ENCODE measurements at regions not wholly inside any gene's neighbourhood (a gene's known extent, or its start where the extent isn't known, plus 50 kb on each side); places are given as distances from the start of the nearest gene placed in this dataset.

DNA sequence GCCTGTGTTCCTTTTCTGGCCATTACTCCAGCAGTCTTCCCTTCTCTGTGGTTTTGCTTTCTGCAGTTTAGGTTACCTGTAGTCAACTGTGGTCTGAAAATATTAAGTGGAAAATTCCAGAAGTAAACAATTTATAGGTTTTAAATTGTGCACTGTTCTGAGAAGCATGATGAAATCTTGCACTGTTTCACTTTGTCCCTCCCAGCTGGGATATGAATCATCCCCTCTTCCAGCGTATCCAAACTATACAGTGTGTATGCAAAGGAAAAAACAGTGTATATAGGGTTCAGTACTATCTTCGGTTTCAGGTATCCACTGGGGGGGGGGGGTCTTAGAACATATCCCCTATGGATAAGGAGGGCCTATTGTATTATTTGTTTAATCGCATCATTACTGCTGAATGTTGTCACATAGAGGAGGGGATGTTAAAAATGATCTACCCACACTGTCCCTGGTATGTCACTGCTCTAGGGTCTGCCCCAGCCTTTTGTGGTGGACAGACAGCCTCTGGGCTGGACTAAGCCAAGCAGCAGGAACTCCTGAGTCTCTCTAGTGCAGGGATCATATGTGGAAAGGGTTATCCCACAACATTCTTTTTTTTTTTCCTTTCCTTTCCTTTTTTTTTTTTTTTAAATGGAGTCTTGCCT, 109.1 kb upstream of the MAX start:
- intact Hi-C loops (cut with DNase I): no loop called here
- no peak for DNase-seq (ENCODE audit: missing footprints)
- ATAC-seq: no peak

DNA sequence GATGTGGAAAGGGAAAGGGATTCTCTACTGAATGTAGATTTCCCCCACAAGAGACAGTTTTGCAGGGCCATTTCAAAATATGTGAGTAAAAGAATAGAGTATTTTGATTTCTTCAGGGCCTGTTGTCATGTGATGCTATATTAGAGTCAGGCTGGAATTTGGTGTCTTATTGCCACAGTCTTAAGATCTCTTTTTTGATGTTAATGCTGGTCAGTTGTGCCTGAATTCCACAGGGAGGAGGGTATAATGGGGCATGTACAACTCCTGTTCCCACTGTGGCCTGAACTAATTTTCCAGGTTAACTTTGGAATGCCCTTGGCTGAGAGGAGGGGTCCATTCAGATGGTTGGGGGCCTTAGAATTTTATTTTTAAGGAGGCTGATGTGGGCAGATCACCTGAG, 111.0 kb upstream of the MAX start:
- DNase-seq (ENCODE audit: missing footprints) (no peak), ATAC-seq (no peak)
- intact Hi-C loops (cut with DNase I): no loop called here

DNA sequence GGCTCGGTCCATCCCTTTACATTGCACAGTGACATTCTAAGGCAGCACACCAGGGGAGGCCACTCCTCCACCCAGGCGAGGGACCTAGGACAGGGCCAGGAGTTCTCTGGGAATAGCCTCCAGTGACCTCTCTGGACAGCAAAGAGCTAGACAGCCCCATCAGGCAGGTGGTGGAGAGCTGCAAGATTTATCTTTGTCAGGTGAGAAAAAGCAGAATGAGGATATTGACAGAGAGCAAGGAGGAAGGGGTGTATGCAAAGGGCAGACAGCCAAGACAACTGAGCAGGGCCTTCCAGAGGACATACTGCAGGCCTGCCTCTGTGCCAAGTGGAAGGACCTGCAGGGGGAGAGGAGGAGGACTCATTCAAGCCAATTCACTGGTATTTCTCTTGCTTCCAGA, 112.4 kb upstream of the MAX start:
- DNase-seq (ENCODE audit: missing footprints): no peak
- ATAC-seq: peak; percentile 58
- intact Hi-C loops (cut with DNase I): no loop called here

DNA sequence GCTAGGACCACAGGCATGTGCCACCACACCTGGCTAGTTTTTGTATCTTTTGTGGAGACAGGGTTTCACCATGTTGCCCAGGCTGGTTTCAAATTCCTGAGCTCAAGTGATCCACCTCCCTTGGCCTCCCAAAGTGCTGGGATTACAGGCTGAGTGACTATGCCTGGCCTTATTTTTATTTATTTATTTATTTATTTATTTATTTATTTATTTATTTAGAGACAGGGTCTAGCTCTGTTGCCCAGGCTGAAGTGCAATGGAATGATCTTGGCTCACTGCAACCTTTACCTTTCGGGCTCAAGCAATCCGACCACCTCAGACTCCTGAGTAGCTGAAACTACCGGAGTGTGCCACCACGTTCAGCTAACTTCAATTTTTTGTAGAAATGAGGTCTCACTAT, 117.0 kb upstream of the MAX start:
- DNase-seq (ENCODE audit: missing footprints): no peak

DNA sequence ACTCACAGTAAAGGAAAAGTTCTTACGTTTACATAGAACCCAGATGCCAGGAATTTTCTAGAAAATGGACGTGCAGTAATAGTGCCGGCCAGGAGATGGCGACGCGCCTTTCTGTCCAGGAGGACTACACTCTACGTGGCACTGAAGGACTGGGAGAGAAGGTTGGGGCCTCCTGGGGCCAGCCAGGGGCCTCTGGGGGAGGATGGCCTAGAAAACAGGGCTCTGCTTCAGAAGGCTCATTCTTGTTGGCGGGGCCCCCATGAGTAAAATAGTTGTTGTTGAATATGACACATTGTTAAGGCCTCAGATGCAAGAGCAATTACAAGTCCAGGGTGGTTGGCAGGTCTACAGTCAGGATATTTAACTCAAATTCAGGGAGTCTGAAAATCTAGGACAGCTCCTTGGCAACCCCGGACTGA, 120.1 kb upstream of the MAX start:
- DNase-seq (ENCODE audit: missing footprints) (no peak), ATAC-seq (peak; percentile 50)
- intact Hi-C loops (cut with DNase I): no loop called here

More for the DNA sequence above, 117.0 kb upstream of the MAX start:
- intact Hi-C loops (cut with DNase I): no loop called here
- no peak for ATAC-seq

DNA sequence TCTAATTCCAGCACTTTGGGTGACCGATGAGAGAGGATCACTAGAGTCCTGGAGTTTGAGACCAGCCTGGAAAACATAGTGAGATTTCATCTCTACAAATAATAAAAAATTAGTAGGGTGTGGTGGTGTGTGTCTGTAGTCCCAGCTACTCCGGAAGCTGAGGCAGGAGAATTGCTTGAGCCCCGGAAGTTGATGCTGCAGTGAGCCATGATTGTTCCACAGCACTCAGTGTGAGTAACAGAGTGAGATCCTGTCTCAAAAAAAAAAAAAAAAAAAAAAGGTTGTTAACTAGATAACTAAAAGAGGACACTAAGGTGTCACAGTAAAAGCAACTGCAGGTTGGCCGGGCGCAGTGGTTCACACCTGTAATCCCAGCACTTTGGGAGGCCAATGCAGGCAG, 121.3 kb upstream of the MAX start:
- intact Hi-C loops (cut with DNase I): no loop called here
- ATAC-seq (no peak), DNase-seq (ENCODE audit: missing footprints) (no peak)

DNA sequence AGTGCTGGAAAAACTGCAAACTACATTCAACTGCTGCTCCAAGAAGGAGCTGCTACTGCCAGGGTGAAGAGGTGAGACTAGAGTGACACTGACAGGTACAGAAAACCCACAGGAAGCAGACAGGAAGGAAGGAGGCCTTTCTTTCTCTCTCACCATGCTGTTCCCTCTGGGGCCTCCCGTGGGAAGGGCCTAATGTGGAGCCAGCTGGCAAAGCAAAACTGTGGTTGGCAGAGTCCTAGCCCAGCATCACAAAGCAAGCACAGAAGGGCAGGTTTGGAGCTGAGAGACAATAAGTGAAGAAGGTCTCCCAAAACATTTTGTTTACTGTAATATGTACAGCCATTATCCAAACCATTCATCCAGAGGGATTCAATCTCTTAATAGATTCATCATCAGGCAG, 122.5 kb upstream of the MAX start:
- DNase-seq (ENCODE audit: missing footprints) (no peak), ATAC-seq (no peak)
- intact Hi-C loops (cut with DNase I): loop anchor here (5.0 kb wide), 1 partner anchor 188 kb away; the partner anchor contains the start of gene FUT8

DNA sequence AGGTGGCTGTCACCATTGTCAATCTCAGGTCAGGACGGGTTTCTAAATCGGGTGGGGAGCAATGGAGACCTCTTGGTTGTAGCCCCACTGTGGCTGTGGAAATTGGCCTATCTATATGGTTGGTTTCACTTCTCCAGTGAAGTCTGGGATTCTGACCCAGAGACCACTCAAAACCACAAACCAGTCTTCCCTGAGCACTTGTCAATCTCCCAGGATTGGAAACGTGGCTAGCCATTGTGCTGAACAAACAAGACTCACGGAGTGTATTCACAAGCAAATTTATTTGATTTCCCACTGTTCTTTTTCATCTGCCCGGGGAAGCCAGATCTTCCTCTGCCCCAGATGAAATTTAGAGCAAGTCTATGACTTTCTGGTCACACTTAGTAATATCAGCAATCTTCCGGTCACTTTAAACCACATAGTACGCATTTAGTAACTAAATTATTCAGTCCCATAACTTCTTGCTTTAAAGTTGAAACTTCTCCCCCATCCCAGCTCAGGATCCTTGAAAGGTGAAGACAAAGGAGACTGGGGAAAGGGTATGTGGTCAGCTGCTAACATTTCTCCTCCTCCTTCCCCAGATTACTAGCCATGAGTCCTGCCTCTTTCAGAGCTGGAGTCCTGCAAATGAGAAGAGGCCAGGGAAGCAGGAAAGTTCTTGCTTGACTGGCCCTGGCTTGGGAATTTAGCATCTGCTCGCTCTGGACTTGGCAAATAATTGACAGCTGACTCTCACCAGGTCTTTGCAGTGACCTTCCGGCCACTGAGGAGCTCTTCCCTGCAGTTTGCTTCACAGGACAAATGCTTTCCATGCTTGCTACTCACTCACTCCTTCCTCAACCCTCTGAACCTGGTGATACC, 123.2 kb upstream of the MAX start:
- DNase-seq (ENCODE audit: missing footprints) (no peak), ATAC-seq (no peak)
- intact Hi-C loops (cut with DNase I): loop anchor here (5.0 kb wide), 1 partner anchor 187 kb away; the partner anchor contains the start of gene FUT8

DNA sequence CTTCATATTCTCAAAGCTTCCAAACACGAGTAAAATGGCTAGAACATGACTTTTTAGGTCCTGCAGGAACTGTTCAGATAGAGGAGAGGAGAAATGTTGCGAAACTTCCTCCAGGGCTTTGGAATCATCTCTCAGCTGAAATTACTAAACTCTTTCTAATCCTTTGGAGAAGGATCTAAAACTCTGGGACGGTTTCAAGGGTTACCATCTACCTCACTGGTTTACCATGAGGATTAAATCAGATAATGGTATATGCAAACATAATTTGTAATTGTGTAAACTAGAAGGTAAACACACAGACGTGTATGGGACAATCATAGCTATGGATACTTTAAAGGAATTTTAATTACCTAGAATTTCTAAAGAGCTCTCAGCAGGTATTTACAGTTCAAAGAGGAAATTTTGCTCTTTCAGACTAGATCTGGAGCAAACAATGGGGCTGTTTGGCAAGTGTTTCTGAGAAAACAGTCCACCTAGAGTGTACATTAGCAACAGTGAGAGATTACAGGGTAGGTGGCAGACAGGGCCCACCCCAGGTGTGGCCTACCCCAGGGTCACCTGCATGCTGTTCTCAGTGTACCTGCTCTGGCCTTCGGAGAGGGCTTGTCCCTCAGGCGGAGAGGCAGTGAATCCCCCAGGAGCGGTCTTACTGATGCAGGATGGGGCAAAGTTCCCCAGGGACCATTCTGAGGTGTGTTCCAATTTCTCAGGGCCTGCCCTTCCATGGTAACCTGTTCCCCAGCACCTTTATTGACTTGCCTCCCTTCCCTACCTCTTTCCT, 124.7 kb upstream of the MAX start:
- DNase-seq (ENCODE audit: missing footprints): no peak
- intact Hi-C loops (cut with DNase I): loop anchor here (5.0 kb wide), 1 partner anchor 185 kb away; the partner anchor contains the start of gene FUT8
- ATAC-seq: no peak

DNA sequence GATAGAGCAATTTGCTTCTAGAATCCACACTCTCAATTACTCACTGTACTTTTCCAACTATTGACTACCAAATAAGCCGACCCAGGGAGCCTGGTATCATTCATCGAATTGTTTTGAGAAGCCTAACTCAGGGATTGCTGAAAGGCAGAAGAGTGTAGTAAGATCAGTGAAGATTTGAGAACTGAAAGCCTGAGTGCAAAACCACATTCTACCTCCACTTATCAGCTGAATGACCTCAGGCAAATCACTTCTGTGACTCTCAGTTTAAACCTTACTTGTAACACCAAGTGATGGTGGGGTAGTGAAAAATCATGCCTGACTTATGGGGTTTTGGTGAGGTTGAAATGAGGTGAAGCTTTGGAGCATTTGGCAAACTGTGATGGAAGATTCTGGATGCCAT, 126.1 kb upstream of the MAX start:
- intact Hi-C loops (cut with DNase I): loop anchor here (5.0 kb wide), 1 partner anchor 184 kb away; the partner anchor contains the start of gene FUT8
- DNase-seq (ENCODE audit: missing footprints): no peak
- ATAC-seq: no peak

DNA sequence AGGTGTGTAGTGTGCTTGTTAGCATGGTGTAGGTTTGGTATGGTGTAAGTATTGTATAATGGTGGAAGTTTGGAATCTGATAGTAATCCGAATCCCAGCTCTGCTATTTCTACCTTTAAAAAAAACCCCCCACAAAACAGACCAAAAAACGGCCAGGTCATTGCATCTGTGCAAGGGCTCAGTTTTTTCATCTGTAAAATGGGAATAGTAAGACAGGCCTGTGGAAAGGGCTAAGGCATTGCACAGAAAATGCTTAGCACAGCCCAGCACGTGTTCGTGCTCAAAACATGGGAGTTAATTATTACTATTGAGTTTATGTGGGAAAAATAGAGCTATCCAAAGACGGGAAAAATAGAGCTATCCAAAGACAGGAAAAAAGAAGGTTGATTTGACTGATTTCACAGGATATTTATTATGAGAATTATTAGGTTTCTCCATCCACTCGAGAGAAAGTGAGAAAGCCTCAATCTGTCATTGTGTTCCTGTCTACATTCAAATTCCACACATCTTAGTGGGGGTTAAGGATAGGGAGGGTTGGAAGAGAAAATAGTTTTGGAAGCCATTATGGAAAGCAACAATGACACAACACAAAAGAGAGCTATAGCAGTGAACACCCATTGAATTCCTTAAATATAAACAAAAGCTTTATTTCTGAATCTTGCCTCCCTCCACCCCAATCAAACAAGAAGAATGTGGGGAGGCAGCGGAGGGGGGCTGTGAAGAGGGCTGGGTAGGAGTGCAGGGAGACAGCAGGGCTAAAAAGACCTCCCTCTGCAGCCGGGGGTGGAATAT, 126.8 kb upstream of the MAX start:
- DNase-seq (ENCODE audit: missing footprints) (no peak), ATAC-seq (no peak)
- intact Hi-C loops (cut with DNase I): loop anchor here (5.0 kb wide), 1 partner anchor 183 kb away; the partner anchor contains the start of gene FUT8

DNA sequence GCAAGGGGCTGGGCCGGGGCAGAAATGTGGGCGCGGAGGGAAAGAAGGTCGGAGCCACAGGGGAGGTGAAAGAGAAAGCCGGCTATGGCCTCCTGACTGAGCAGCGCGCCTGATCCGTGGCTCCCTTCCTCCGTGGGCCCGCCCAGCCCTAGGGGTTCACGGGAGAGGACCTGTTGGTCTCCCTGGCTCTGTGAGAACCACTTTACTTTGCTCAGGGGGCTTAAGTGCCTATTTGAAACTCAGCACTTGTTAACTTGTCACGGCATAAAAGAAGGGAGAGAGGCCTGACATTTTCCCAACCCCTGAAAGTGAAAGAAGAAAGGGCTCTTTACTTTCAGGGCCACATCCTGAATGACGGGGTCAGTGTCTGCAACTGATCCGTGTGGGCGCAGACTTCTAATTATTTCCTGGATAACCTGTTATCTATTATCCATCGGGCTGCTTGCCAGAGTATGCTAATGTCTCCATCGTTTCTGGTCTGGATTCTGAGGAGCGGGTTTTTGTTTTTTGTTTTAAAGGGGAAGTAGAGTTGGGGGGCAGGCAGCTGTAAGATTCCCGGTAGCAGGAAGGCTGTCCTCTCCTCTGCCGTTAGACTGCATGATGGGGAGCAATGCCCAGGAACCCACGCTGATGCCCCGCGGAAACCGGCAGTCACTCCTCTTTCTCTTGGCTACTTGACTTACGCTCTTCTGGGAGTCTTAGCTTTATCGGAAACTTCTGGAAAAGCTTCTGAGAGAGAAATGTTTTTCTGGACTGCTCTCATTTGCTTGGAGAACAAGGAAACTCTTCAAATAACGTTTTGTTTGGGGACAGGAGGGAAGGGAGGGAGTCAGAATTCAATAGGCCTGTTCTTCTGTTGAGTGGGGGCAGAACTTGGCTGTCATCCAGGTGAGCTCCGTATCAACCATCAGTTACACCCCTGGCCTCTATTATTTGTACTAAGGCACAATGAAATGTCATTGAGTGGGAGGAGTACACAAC, 127.7 kb upstream of the MAX start:
- DNase-seq (ENCODE audit: missing footprints): no peak
- intact Hi-C loops (cut with DNase I): loop anchor here (5.0 kb wide), 1 partner anchor 182 kb away; the partner anchor contains the start of gene FUT8
- ATAC-seq: peak; percentile 70

DNA sequence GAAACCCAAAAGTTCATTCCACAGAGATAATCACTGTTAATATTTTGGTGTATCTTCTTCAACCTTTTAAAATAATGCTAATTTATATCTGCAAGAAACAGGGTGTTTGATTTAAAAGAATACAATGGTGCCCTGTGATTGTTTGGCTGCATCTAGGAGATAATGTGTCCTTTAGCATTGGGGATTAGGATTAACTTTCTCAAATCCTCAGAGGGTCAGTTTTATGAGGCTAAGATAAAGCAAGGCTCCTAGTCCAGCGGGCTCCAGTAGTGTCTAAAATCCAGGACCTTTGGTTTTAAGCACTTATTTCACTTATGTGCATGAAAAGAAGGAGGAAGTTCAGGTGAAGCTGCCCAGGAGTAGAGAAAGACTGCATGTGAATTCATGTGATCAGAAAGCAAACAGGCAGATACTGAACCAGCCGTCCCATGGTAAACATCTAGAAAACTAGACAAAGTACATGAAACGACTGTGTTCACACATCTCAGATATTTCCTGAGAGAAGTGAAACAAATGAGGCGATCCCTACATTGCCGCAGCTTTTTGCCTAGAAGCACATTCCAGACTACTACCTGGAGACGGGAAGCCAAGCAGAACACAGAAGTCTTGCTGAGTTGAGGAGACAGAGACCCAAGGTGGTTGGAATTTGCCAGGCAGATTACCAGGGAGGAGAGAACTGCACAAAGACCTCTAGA, 129.1 kb upstream of the MAX start:
- intact Hi-C loops (cut with DNase I): no loop called here
- ATAC-seq: no peak

DNA sequence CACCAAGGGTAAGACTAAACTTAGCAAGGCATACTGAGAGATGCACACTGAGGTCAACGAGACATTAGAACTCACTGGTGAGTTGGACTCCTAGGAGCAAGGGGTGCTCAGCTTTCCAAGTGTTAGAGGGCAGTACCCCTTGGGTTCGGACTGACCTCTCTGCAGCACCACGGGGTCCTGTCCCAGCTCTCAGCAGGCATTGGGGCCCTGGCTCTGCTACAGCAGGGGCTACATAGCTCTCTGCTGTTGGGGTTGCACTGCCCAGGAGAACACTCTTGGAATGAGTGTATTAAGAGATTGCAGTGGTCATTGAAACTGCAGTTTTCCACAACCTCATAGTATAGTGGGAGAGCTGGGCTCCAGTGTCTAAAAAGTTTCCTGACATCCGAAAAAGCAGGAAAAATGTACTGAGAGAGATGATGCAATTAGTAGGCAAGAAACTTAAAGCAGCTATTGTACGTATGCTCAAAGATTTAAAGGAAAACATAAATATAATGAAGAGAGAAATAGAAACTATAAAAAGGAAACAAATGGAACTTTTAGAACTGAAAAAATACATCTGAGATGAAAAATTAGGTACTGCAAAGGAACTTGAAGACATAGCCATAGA, 132.5 kb upstream of the MAX start:
- intact Hi-C loops (cut with DNase I): no loop called here
- DNase-seq (ENCODE audit: missing footprints): no peak
- no peak for ATAC-seq

More for the DNA sequence above, 129.1 kb upstream of the MAX start:
- no peak for DNase-seq (ENCODE audit: missing footprints)

DNA sequence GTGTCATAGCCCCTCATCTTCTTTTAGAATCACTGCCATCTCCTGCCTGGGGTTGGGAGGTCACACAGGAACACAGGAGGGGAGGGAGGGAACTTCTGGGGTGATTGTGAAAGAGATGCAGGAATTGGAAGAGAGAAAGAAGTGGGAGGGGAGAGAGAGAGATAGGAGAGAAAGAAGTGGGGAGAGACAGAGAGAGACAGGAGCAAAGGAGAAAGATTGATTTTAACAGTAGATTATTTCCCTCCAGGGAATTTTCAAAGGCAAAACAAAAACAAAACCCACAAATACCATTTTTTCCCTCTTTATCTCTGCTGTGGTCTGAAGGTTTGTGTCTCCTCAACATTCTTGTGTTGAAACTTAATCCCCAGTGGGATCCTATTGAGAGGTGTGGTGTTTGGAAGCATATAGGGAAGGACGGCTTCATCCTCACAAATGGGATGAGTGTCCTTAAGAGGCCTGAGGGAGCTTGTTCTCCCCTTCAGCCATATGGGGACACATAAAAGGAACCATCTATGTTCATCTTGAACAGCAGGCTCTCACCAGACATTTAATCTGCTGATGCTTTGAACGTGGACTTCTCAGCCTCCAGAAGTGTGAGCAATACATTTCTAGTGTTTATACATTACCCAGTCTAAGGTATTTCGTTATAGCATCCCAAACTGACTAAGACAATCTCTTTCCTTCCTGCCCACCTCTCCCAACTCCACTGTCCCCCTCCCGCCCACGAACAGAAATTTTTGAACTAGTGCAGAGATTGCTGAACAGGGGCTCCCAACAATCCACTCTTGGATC, 134.9 kb upstream of the MAX start:
- peak; percentile 31 for ATAC-seq
- intact Hi-C loops (cut with DNase I): no loop called here
- no peak for DNase-seq (ENCODE audit: missing footprints)

DNA sequence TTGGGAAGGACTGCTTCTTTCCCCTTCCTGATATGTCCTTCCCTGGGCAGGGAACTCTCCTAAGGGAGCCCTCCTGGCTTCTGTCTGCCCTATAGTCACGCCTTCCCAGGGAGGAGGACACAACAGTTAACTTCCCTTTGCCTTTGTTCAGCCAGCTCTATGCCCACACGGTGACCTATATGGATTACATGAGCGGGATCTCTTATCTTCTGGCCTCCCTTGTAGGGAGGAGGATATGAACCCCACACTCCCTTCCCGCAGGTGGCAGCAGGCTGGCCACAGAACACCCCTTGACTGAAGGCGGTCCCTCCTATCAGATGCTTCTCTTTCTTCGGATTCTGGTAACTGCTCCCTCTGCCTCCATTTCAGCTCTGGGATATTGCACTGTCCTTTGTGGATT, 135.6 kb upstream of the MAX start:
- ATAC-seq: no peak
- DNase-seq (ENCODE audit: missing footprints): no peak
- intact Hi-C loops (cut with DNase I): no loop called here

Measured in Right ventricle myocardium inferior (tissue), 1 donor.